Peyer's patch (tissue), 4 donors: ENCODE measurements at regions not wholly inside any gene's neighbourhood (a gene's known extent, or its start where the extent isn't known, plus 50 kb on each side); places are given as distances from the start of the nearest gene placed in this dataset.

Experiments used
- DNase-seq, 3 donors: peaks; one replicate each; pipeline ENCODE4 v3.0.0-alpha.2; 2017 to 2019
- H3K27ac ChIP-seq, 4 donors: fragments of 200-600 bp; sonication (generic); one replicate each; pipeline ENCODE4 v1.5.1; 2016 to 2019
- H3K27me3 ChIP-seq, 2 donors: fragments of 200-600 bp; sonication (generic); one replicate each; pipeline ENCODE4 v1.5.1; 2019
- H3K36me3 ChIP-seq, 3 donors: fragments of 200-600 bp; sonication (generic); one replicate each; pipeline ENCODE4 v1.5.1; 2016 to 2019
- H3K4me1 ChIP-seq, 4 donors: fragments of 200-600 bp; sonication (generic); one replicate each; pipeline ENCODE4 v1.5.1; 2016 to 2019
- H3K4me3 ChIP-seq, 4 donors: fragments of 200-600 bp; sonication (generic); 1 replicate in 3 of 4; 2 replicates in 1 of 4; pipeline ENCODE4 v1.5.1; 2016 to 2019; ENCODE audit warnings: mild to moderate bottlenecking in 1 of 4
- H3K9me3 ChIP-seq, 4 donors: fragments of 200-600 bp; sonication (generic); one replicate each; pipeline ENCODE4 v1.5.1; 2016 to 2019; ENCODE audit warnings: mild to moderate bottlenecking in 1 of 4
- POLR2A ChIP-seq, 2 donors: fragments of 450-650 bp; IDR thresholded peaks; one replicate each; pipeline ENCODE4 v1.5.1; 2017; ENCODE audit warnings: antibody characterized with exemption in 2 of 2, mild to moderate bottlenecking in 2 of 2, moderate library complexity in 2 of 2
- small RNA-seq, 2 donors: library from RNA; depleted of rRNA; stranded (forward); fragments of <200 nt; gene quantifications; one replicate each; pipeline ENCODE3, GENCODE V24; 2016
- TF ChIP-seq, protein P1 (sequence below), 6 experiments: fragments of 450-650 bp in 4 of 6; fragments of 200-600 bp in 2 of 6; sonication (generic) in 1 of 6; IDR thresholded peaks; one replicate each; pipeline ENCODE4 v1.5.1; 2017 to 2019; ENCODE audit warnings: antibody characterized with exemption in 6 of 6, mild to moderate bottlenecking in 3 of 6, moderate library complexity in 1 of 6

DNA sequence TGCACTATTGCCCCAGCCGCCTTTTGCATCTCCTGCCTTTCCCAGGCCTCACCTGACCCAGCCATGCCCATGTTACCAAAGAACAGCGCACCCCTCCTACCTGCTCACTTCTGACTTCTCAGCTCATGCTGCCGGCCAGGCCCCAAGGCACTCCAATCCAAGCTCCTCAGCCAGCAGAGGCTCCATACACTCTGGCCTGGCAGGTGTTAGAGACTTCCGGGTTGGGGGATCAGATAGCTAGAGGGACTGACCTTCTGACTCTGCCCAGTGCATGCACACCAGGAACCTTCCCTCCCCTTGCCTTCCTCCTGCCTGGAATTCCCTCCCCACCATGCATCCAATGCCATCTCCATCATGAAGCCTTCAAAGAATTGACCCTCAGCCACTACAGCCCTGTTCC, 56.2 kb upstream of the ZMIZ1 start:
- H3K4me1 ChIP-seq = no peaks in the 10 kb centered on the region
- no peak overlapping the region for H3K4me3 ChIP-seq
- DNase-seq = no peak
- no peak for TF ChIP-seq POLR2A (IDR thresholded peaks at IDR 0.05)
- TF ChIP-seq, protein P1, sequence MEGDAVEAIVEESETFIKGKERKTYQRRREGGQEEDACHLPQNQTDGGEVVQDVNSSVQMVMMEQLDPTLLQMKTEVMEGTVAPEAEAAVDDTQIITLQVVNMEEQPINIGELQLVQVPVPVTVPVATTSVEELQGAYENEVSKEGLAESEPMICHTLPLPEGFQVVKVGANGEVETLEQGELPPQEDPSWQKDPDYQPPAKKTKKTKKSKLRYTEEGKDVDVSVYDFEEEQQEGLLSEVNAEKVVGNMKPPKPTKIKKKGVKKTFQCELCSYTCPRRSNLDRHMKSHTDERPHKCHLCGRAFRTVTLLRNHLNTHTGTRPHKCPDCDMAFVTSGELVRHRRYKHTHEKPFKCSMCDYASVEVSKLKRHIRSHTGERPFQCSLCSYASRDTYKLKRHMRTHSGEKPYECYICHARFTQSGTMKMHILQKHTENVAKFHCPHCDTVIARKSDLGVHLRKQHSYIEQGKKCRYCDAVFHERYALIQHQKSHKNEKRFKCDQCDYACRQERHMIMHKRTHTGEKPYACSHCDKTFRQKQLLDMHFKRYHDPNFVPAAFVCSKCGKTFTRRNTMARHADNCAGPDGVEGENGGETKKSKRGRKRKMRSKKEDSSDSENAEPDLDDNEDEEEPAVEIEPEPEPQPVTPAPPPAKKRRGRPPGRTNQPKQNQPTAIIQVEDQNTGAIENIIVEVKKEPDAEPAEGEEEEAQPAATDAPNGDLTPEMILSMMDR (IDR thresholded peaks at IDR 0.05) = no peak
- H3K27me3 ChIP-seq = no peaks in the 10 kb centered on the region
- no peak overlapping the region for H3K27ac ChIP-seq
- no peaks in the 10 kb centered on the region for H3K9me3 ChIP-seq
- H3K36me3 ChIP-seq = no peaks in the 10 kb centered on the region

DNA sequence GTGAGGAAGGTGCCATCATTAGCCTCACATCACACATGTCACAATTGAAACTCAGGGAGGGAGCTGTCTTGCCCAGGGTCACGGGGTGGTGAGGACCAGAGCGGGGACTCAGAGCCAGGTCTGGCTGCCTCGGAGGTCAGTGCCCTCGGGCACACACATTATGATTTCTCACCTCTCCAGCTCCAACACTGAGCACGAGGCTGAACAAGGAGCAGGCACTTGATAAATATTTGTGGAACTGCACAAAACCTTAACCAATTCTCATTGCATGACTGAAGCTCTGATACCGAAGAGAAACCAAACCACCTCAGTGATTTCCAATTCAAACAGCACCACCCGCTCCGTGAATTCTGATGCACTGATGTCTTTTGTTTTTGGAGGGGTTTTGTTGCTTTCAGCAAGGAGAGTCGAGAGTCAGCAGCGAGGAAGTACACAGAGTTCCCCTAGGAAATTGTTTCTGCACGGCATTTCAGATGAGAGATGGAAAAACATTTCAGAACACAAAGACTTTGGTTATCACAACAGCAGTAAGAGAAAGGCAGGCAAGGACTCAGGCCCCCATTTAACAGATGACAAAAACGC, 55.3 kb upstream of the ZMIZ1 start:
- Histone ChIP-seq H3K27ac (no peak overlapping the region), H3K36me3 (no peaks in the 10 kb centered on the region), H3K4me1 (no peaks in the 10 kb centered on the region), H3K9me3 (peaks cover 0 to 5% (median 0%) of the 10 kb centered on the region in 4 donors), H3K4me3 (no peak overlapping the region), H3K27me3 (no peaks in the 10 kb centered on the region)
- TF ChIP-seq, protein P1 (IDR thresholded peaks at IDR 0.05) = no peak
- no peak for TF ChIP-seq POLR2A (IDR thresholded peaks at IDR 0.05)
- no peak for DNase-seq

DNA sequence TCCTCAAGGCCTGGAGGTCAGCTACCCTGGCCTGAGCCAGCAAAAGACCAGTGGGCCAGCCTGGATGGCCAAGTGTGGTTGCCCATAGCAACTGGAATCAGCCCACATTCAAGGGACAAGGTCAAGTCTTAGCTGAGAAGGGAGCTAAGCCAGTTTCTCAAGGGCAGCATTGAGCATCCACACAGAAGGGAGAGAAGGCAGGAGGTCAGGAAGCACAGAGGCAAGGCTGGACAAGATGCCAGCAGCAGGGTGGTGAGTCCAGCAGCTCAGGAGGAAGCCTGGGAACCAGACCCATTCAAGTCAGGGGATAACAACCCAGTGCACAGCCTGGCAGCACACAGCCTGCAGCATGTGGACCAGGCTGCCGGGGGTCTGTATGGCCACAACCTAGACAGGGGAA, 54.0 kb upstream of the ZMIZ1 start:
- Histone ChIP-seq H3K9me3 (peaks cover 0 to 5% (median 0%) of the 10 kb centered on the region in 4 donors), H3K4me3 (no peak overlapping the region), H3K36me3 (no peaks in the 10 kb centered on the region), H3K27ac (no peak overlapping the region), H3K27me3 (no peaks in the 10 kb centered on the region), H3K4me1 (no peaks in the 10 kb centered on the region)
- DNase-seq = no peak
- TF ChIP-seq, protein P1 (IDR thresholded peaks at IDR 0.05) = no peak
- no peak for TF ChIP-seq POLR2A (IDR thresholded peaks at IDR 0.05)

DNA sequence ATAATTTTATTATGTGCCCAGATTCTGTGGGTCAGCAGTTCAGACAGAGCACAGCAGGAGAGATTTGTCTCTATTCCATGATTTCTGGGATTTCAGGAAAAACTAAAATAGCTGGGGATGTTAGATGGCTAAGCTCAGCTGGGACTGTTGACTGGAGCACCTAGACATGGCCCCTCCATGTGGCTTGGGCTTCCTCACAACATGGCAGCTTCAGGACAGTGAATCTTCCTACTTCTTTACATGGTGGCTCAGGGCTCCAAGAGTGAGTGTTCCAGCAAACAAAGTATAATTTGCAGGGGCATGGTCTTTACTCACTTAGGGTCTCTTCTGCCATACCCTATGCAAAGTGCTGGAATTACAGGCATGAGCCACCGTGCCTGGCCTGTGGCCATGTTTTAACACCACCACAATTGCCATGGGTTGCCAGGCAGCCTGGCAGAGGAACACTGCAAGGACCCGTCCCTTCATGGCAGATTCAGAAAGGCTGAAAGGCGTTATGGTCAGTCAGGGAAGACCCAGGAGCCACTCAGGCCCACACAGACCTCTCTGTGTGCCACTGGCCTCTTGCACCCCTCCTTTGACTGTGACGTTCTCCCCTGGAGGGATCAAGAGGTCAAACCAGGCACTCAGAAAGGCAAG, 50.8 kb upstream of the ZMIZ1 start:
- H3K27me3 ChIP-seq = no peaks in the 10 kb centered on the region
- peaks cover 0 to 3% (median 0%) of the 10 kb centered on the region in 4 donors for H3K4me1 ChIP-seq
- no peak overlapping the region for H3K4me3 ChIP-seq
- TF ChIP-seq POLR2A (IDR thresholded peaks at IDR 0.05) = no peak
- TF ChIP-seq, protein P1 (IDR thresholded peaks at IDR 0.05) = no peak
- no peak overlapping the region for H3K27ac ChIP-seq
- H3K9me3 ChIP-seq = peaks cover 0 to 5% (median 0%) of the 10 kb centered on the region in 4 donors
- no peaks in the 10 kb centered on the region for H3K36me3 ChIP-seq
- DNase-seq = peak in 1 of 3 donors; percentile 6

DNA sequence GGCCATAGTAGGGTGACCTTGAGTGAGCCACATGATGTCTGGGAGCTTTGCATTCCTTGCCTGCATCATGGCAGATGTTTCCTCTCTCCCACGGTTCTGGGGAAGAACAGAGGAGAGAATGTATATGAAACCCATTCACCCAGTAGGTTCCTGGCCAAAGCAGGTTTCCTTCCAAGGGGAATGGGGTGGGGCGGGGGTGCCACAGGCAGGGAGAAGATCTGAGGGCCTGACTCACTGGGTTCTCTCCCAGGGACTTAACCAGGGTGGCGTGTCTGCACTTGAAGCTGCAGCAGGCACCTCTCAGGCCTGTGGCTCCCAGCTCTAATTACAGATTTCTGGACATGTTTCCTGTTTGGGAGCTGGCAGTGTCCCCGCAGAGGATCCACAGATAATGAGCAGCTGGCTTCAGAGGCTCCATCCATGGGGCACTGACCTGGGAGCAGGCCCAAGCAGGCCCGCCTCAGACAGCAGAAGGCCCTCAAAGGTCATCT, 50.2 kb upstream of the ZMIZ1 start:
- Histone ChIP-seq H3K27ac (no peak overlapping the region), H3K4me1 (peaks cover 0 to 7% (median 0%) of the 10 kb centered on the region in 4 donors), H3K36me3 (no peaks in the 10 kb centered on the region), H3K27me3 (no peaks in the 10 kb centered on the region), H3K9me3 (peaks cover 0 to 5% (median 0%) of the 10 kb centered on the region in 4 donors), H3K4me3 (no peak overlapping the region)
- peak in 2 of 3 donors; percentile 25 to 30 for DNase-seq
- TF ChIP-seq POLR2A (IDR thresholded peaks at IDR 0.05) = no peak

Small RNAs in the stretch of these regions (small RNA-seq; reads per million reads assigned to genes)
- 0 reads per million in 2 donors for gene RF00056
